ENCODE measurements at regions not wholly inside any gene's neighbourhood (a gene's known extent, or its start where the extent isn't known, plus 50 kb on each side); places are given as distances from the start of the nearest gene placed in this dataset.
"Not testable (repeated sequence)": the region's sequence is repeated elsewhere in the genome, so short reads cannot be mapped to it uniquely, and the experiment has no call there.

- DNase-seq (ENCODE audit: low spot score) = no peak
Observed at GRCh38 chr11:90774727-90775566, 552.1 kb upstream of the CHORDC1 start.

DNA sequence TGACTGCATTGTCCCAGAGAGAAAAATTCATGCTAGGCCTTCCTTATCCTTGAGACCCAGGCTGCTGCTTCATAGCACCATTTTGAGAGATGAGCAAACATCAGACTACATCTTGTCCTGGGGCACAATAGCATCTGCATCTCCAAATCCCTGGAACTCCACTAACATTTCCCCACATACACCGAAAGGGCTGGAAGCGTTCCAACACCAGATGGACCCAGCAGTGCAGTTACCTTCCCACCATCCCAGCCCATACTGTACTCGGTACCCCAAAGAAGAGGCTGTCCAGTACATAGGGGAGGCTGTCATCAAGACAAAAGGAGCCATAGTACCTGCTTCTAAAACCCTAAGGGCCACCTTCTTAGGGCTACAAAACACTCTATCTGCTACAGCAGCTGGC lies 547.2 kb upstream of the CHORDC1 start:
- DNase-seq (ENCODE audit: low spot score) = no peak

- no peak for DNase-seq (ENCODE audit: low spot score)
Observed at GRCh38 chr11:90766121-90766520, 543.3 kb upstream of the CHORDC1 start.

DNA sequence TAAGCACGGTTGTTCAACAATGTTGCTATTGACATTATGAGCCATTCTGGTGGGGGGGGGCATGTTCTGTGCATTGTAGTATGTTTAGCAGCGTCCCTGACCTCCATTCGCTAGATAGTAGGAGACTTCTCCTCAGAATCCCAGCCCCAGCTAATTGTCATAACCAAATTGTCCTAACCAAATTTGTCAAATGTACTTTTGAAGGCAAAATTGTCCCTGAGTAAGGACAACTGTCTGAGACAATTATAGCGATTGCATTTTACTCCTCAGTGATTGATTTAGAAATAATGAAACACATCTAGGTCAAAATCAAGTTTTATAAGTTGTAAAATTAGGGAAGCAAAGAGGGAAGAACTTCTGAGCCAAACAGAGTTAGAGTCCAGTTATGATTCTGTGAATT lies 541.8 kb upstream of the CHORDC1 start:
- DNase-seq (ENCODE audit: low spot score) = no peak

GRCh38 chr11:90757849-90758494 lies 535.1 kb upstream of the CHORDC1 start:
- no peak for DNase-seq (ENCODE audit: low spot score)

GRCh38 chr11:90756617-90757016 lies 533.8 kb upstream of the CHORDC1 start:
- no peak for DNase-seq (ENCODE audit: low spot score)

DNA sequence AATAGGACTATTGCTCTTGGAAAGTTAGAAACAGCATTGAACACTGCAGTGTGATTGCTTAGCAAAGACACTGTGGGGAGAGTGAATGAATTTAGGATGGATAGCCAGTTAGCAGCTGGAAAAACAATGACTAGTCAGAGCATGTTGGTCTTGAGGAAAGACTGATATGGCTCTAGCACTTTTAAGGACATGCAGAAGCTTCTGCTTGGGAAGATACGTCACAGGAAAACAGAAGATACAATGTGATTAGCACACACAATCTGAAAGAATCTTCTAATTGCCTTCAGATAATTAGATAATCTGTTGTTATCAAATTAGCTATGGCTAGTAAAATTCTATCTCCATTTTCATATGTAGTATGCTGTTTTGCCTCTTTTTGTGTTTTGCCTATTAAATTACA lies 530.7 kb upstream of the CHORDC1 start:
- no peak for DNase-seq (ENCODE audit: low spot score)

GRCh38 chr11:90747057-90747456 lies 524.2 kb upstream of the CHORDC1 start:
- no peak for DNase-seq (ENCODE audit: low spot score)

DNA sequence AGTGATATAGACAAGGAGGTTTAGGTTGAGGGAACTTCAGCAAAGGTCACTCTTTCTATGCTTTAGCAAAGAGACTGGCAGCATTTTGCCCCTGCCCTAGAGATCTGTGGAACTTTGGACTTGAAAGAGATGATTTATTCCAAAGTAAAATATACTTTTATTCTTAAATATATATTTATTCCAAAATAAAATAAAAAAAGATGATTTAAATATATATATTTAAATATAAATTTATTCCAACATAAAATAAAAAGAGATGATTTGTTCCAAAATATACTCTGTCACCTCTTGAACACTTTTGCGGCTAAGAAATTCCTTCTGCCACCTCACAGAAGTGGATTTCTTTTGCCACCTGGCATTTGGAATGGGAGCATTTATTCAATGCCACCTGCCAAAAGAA lies 521.3 kb upstream of the CHORDC1 start:
- DNase-seq (ENCODE audit: low spot score) = no peak

DNA sequence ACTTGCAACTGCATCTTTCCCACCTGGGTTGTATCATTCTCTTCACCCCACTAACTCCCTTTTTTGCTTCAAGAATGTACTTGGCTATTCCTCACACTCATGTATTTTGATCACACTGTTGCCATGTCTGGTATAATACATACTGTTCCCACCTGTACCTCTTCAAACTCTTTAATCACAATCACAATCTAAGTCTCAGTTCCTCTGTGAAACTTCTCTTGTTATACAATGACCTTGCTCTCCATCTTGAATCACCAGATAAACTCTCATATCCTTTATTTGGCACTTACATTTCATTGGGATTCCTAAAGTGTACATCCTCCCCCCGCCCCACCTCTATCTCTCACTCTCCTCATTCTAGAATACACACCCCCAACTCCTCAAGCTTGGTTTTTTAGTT lies 516.0 kb upstream of the CHORDC1 start:
- no peak for DNase-seq (ENCODE audit: low spot score)

- no peak for DNase-seq (ENCODE audit: low spot score)
Observed at GRCh38 chr11:90737444-90738050, 514.7 kb upstream of the CHORDC1 start.

GRCh38 chr11:90732486-90732885 lies 509.6 kb upstream of the CHORDC1 start:
- no peak for DNase-seq (ENCODE audit: low spot score)

DNA sequence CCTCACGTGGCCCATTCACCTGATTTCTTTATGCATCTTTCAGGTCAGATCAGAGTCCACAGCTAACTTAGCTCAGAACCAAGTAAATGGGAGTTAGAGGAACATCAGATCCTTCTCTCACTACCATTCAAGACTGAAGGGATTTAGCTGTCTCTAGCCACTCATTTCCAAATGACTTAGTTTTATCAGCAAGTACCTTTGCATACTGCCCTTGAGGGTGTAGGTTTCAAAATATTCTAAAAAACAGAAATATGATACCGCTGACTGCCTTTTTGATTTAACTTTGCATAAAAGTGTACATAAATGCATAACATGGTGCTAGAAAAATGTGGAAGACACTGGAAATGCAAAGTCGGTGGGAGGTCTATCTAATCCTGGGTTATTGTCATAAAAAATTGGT lies 500.6 kb upstream of the CHORDC1 start:
- no peak for DNase-seq (ENCODE audit: low spot score)

- no peak for DNase-seq (ENCODE audit: low spot score)
Observed at GRCh38 chr11:90722552-90723190, 499.8 kb upstream of the CHORDC1 start.

- DNase-seq (ENCODE audit: low spot score) = no peak
Observed at GRCh38 chr11:90717522-90717921, 494.7 kb upstream of the CHORDC1 start.

DNA sequence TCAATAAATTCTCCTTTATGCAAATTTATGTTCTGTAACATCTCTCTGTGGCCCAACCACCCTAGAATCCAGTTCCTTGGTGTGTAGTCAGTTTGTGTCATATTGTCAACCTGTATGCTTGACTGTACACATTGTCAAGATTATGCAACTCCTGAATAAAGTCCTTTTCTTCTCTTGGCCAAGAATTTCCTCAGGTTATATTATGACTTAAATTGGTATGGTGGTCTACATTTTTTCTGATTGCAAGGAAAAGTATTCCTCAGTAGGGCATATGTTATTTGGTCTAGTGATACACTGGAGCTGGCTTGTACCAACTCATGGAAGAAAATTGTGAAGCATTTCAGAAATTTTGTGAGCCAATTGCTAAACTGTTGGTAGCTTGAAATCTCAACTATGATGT lies 482.8 kb upstream of the CHORDC1 start:
- DNase-seq (ENCODE audit: low spot score) = no peak

DNA sequence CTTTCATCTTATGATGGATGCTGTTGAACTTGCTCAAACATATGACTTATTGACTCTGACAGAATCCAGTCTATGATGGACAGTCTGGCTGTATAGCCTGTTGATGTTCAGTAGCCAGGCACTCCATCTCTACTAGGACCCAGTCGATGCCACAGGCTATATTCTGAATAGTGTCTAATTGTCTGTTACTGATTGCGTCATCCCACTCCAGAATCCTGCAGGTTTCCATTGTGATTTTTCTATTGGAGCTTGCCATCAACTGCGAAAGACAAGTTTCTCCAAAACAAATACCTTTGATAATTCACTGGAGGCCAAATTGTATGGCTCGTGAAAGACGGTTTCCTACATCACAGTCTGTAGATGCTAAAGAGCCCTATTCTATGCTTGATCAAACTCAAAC lies 481.7 kb upstream of the CHORDC1 start:
- DNase-seq (ENCODE audit: low spot score) = no peak

DNA sequence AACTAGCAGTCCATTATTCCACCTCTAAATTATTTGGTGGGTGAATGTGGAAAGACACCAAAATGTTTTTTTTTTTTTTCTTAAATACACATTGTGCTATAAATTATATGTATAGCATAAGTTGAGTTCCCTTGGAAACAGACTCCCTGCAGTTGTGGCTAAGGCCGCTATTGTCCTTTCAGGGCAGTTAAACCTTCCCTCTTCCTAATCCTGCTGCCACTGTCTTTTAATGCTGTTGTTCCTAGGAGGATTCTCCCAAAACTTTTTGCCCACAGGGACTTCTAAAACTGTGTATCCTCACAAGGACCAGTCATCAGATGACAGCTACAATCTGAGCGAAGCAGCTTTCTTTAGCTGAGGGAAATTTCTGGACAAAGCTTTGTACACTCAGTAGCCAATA lies 478.9 kb upstream of the CHORDC1 start:
- no peak for DNase-seq (ENCODE audit: low spot score)

GRCh38 chr11:90700789-90701439 lies 478.1 kb upstream of the CHORDC1 start:
- no peak for DNase-seq (ENCODE audit: low spot score)

DNA sequence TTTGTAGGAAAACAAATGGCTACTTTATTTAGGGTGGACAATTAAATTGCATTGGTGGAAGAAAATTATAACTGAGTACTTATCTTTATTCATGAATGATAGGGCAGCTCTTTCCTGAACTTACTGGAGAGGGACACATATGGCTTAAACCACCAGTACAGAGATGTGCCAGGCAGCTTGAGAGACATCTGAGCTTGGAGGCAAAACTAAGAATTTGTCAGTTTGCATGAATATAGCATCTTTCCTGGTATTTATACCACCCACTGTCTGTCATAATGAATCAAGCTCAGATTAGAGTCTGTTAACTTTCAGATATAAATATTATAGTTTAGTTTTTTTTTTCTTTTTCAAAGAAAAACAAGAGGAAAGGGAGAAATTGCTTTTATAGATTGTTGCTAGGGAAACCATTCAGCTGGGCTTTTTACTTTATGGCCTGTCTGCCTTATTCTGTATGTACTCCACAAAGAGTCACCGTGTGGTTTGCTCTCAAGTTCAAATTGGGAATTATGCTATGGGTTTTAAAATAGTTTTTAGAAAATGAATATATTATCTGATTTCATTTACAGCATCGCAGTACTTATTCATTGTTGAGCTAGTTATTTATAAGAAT lies 477.0 kb upstream of the CHORDC1 start:
- no peak for DNase-seq (ENCODE audit: low spot score)

GRCh38 chr11:90698238-90698637 lies 475.4 kb upstream of the CHORDC1 start:
- no peak for DNase-seq (ENCODE audit: low spot score)

- DNase-seq (ENCODE audit: low spot score) = not testable (repeated sequence)
Observed at GRCh38 chr11:90675496-90675895, 452.6 kb upstream of the CHORDC1 start.

All from putamen (tissue), 1 donor.